Anterior cingulate cortex (tissue), 58 donors: ENCODE measurements at regions not wholly inside any gene's neighbourhood (a gene's known extent, or its start where the extent isn't known, plus 50 kb on each side); places are given as distances from the start of the nearest gene placed in this dataset.
A peak's percentile ranks its signal among the peaks of the same experiment; 100 is the strongest.

Experiments
- DNase-seq, 58 donors: peaks; one replicate each; lab custom pipeline; 2025; lab: John Stamatoyannopoulos, UW

DNA sequence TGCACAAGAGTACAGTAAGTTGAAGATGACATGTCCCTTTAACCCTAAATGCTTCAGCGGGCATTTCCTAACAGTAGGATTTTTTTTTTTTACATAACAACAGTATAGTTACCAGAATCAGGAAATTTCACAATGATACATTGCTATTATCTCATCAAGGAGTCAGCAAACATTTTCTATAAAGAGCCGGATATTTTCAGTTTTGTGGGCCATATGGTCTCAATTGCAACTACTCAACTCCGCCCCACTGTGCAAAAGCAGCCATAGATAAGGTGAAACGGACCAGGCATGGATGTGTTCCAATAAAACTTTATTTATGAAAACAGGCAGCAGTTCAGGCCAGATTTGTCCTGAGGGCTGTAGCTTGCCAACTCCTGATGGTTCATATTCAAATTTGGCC, 130.6 kb downstream of the SMAD6 start:
- DNase-seq, result no peak

DNA sequence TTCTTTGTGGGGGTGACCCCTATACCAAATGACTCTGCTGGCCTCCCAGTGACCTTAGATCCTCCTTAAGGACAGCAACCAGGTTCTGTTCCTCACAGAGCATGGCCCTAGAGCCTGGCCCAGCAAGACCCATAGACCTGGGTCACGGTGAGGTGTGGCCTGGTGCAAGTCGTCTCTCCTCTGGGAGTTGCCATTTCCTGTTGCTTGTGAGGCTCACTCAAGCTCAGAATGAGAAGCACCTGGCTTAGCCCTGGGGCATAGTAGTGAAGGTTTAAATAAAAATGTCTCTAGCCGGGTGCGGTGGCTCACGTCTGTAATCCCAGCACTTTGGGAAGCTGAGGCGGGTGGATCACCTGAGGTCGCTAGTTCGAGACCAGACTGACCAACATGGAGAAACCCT, 131.3 kb downstream of the SMAD6 start:
- no peak for DNase-seq

DNA sequence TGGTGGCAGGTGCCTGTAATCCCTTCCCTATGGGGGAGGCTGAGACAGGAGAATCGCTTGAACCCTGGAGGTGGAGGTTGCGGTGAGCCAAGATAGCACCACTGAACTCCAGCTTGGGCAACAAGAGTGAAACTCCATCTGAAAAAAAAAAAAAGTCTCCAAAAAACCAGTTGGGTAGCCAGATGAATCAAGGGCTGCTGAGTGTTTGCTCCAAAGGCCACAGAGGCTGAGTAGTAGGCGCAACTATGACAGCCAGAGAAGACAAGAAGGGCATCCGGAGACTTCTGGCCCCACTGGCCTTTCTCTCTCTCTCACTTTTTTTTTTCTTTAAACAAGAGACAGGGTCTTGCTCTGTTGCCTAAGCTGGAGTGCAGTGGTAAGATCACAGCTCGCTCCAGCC, 131.8 kb downstream of the SMAD6 start:
- DNase-seq, result no peak

DNA sequence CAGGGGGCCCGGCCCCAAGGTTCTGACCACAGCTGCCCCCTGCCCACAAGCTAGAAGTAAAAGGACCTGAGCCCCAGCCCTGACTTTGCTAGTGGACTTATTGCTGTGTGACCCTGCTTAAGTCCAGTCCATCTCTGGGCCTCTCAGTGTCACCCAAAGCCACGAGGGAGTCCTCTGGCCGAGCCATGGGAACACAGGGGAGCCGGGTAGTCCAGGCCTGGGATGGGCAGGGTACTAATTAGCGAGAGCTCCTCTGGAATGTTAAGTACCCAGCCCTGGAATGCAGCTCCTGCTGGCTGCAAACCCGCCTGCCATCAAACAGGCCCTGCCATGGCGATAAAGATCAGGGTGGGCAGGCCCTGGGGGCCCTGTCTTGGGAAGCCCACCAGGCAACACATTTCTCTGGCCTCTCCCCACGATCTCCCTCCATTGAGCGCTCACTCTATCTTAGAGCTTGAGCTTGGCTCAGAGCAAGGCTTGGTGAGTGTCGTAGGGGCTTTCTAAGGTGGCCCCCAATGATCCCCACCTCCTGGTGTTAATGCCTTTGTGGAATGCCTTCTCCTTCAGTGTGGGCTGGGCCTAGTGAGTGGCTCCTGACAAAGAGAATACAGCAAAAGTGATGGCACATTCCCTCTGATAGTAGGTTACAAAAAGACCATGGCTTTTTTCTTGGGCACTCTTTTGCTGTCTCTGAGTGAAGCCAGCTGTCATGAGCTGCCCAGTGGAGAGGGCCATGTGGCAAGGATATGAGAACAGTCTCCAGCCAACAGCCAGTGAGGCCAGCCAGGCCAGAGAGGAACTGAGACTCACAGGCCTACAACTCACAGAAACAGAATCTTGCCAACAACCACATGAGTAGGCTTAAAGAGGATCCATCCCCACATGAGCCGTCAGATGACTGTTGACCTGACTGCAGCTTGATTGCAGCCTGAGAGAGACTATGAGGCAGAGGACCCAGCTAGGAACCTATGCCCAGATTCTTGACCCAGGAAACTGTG, 133.1 kb downstream of the SMAD6 start:
- DNase-seq, result peak in 4 of 58 donors; percentile 8 to 27 (median 10)

DNA sequence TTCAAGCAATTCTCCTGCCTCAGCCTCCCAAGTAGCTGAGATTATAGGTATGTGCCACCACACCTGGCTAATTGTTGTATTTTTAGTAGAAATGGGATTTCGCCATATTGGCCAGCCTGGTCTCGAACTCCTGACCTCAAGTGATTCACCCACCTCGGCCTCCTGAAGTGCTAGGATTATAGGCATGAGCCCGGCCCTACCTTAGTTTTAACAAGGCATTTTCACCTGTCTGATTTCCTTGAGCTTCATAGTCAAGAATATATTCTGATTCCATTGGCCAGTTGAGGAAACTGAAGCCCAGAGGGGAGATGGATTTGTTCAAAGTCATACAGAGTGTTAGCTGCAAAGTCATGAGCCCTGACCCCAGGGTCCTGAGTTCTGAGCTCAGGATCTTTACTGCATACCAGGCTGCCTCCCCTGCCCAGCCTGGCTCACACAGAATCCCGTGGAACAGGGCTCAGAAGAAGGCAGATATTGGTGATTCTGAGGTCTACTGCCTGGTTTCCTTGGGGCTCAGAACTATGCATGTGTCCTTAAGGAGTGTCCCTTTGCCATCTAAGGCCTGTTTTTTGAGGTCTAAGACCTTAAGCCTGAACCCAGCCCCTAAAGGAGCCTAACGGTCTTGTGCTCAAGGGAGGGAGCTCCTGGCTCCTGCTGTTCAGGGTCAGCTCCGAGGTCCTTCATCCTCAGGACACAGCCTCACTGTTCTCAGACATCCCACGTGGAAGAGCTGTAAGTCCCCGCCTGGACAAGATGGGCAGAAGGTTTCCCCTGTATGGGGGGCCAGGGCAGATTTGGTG, 134.4 kb downstream of the SMAD6 start:
- DNase-seq, result no peak

DNA sequence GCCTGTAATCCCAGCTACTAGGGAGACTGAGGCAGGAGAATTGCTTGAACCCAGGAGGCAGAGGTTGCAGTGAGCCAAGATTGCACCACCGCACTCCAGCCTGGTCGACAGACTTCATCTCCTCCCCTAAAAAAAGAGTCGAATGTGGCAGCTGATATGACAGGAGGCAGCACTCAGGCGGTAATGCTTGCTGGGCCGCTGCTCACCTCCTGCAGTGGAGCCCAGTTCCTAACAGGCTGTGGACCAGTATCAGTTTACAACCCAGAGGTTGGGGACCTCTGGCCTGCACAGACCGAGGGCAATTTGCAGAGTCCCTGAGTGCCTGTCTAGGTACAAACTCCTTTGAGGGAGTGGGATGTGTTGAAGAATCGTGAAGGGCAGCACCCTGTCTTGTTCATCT, 136.2 kb downstream of the SMAD6 start:
- DNase-seq, result no peak

DNA sequence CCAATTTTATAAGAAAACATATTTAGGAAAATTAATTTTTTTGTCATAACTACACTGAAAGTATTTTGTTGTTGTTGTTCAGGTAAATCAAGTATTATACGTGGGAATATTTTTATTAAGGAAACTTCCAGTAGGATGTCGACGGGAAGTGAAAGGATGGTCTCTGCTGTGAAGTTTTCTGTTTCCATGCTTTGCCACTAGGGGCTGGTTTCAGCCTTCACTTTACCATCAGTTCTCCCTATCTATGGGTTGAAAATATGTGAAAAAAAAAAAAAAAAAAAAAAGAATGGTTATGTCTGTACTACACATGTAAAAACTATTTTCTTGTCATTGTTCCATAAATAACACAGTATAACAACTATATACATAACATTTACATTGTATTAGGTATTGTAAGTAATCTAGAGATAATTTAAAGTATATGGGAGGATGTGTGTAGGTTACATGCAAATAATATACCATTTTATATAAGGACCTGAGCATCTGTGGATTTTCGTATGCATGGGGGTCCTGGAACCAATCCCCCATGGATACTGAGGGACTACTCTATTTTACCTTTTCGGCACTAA, 136.7 kb downstream of the SMAD6 start:
- no peak for DNase-seq

DNA sequence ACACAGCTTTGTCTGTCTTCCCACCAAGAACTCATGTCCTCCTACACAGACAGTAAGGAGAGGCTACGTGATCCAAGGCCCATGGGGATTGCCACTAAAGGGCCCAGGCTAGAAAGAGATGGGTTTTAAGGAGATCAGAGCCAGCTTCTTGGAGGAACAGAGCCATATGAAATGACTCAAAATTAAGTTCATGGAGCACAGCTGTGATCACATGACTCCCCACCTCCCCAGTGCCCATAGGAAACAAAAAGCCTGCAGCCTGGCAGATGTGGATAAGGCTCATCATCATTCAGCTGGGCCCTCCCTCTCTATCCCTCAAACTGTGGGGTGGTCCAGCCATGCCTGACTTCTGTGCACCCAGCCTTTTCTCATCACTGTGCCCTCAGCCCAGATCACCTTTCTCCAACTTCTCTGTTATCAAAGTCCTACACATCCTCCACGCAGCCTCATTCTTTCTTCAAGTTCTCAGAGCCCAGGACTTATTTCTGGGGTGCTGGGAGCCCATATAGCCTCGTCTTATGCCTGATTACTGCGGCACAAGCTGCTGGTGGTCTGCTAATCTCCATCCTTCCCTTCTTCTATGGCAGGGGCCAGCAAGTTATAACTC, 137.6 kb downstream of the SMAD6 start:
- no peak for DNase-seq

DNA sequence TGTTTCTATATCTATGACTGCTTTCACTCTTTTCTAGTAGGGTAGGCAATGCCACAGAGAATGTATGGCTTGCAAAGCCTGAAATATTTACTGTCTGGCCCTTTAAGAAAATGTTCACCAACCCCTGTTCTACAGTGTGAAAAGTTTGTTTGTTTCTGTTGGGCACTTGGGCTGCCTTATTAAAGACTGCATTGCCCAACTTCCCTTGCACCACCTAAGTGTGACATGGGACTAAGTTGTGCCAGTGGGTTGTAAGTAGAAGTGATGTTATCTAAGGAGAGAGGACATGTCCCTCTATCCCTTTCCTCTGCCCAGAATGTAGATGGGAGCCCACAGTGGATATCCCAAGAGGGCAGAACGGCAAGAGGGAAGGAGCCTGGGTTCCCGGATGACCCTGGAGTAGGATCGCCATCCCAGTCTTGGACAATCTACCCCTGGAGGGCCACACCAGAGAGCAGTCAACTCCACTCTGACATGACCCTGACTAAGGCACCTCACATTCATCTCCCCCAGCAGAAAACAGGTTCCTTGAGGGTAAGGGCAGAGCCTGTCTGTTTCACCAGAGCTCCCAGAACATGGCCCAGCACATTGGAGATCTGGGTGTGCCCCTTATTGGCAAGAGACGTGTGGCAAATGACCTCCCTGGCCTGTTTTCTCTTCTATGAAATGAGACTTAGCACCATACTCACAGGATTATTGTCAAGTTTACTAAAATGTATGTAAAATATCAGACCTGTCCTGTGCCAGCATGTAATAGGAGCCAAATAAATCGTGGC, 138.8 kb downstream of the SMAD6 start:
- no peak for DNase-seq

DNA sequence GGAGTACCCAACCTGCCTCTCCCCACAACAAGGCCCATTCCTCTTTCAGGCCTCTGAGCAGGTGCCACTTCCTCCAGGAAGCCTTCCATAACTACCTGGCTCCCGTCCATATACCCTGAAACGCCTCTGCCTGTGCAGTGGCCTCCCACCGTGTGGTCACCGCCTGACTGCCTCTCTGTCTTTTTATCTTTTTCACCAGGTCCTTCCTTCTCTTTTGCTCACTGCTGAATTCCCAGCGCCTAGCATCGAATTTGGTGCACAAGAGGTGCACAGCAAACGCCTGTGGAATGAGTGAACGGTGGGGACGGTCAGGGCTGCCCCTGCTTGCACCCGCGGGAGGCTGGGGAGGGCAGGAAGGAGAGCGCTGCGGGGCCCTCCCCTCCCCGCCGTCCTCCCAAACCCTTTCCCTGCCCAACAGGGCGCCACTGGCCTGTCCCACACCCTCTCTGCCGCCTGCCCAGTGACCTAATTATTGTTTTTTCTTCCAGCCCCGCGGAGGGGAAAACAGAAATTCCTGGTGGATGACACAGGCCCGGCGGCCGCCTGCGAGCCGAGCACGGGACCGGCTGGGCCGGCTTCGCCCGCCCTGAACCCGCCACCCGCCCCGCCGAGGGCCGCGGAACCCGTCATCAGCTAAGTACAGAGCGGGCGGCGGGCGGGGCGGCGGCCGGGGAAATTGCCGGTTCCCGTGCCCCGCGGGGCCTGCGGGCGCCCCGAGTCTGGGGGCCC, 140.1 kb downstream of the SMAD6 start:
- peak in 35 of 58 donors; percentile 7 to 71 (median 26) for DNase-seq

DNA sequence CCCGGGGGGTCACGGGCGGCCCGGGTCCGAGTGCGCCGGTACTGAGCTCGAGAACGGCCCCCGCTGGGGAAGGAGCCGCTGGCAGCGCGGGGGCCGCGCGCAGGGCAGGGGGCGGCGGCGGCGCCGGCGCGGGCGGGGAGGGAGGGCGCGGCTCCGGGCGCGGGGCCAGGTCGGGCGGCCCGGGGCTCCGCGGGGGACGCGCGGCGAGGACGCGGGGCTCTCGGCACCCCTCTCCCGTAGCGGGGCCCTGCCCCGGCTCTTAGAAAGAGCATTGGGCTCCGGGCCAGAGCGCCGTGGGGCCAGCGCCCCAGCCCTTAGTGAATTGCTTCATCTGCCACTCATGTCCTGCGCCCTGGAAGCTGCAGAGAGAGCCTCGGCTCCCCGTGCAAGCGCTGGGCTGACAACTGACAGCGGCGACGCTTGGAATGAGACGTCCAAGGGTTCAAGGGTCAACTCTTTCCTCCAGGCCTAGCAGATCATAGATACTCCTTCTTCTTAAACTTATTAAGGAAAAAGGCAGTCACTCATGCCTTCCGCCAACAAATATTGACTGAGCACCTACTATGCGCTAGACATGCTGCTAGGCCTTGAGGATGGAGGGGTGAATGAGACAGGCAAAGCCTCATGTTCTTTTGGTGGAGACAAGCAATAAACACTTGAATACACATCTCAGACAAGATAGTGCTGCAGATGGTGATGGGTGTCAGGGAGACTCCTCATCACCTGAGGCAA, 140.8 kb downstream of the SMAD6 start:
- peak in 22 of 58 donors; percentile 6 to 66 (median 20) for DNase-seq

DNA sequence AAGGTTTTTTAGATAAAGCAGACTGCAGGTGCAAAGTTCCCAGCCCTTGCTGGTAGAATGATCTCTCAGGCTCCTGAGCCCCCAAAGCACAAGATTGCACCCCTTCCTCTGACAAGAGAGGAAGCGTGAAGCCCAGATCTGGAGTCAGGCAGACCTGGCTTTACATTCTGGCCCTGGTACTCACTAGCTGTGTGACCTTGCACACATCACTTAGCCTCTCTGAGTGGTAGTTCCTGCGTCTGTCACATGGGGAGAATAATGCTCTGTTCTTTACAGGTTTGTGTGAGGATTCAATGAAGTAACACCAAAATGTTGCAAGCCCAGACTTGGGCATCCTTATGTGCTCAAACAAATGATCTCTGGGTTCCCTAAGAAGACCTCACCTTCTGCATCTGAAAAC, 141.5 kb downstream of the SMAD6 start:
- no peak for DNase-seq

DNA sequence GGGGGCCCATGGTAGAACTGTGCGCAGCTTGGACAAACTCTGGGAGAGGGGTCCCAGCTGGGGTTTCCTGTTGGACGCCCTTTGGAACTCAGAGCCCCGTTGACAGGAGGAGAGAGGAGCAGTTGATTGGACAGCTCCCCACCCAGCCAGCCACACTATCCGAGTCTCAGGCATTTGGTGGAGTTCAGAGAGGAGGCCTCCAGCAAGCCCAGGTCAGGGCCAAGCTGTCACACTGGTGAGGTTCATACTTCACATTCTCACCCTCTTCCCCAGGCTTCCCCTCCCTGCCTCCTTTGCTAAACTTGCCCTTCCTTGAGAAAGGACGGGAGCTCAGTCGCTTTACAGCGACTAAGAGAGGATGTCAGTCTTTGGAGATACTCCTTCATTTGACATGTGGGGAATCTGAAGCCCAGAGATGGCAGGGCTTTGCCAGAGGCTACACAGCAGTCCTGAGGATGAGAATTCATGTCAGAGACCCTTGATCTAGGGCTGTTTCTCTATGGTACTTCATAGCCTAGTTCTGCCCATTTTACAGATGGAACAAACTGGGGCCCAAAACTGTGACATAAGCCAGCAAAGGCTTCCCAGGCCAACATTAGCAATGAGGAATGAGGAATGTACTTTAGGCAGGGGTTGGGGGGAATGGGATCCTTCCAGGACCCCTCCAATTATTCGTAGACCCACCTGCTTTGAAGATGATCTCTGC, 142.2 kb downstream of the SMAD6 start:
- DNase-seq, result no peak

DNA sequence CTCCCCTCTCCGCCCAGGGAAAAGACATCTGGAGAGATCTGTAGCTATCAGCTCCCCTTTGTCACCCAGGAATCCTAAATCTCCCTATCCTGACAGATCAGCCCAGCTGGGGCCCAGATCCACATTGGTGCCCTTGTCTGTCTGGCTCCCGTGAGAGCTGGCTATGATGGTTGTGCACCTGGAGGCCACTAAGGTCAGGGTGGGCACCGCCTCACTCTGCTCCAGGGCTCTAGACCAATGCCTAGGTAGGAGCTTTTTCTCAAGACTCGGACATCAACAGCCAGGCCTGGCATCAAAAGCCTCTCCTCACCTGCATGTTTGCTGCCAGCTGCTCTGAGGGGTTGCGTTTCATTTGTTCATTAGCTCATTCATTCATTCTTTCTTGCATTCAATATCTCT, 142.7 kb downstream of the SMAD6 start:
- DNase-seq, result no peak

DNA sequence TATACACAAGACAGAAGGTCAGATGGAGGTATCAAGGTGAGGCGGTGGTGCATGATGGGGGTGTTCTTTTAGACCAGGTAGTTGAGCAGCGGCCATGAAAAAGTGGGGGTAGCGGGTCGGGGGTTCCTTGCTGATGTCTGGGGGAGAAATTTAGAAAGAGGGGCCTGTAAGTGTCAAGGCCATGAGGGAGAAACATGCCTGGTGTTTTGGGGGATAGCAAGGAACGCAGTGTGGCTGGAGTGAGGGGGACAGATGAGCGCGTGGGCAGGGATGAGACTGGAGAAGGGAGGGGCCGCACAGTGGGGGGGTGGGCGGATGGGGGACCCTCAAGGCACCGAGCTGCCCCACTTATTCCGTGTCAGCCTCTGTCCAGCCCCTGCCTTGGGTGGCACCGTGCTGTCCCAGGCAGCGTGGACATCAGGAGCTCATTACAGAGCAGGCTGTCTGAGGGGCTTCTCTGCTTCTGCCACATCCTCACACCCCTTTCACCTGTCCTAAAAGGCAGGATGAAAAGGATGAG, 143.3 kb downstream of the SMAD6 start:
- DNase-seq, result no peak

DNA sequence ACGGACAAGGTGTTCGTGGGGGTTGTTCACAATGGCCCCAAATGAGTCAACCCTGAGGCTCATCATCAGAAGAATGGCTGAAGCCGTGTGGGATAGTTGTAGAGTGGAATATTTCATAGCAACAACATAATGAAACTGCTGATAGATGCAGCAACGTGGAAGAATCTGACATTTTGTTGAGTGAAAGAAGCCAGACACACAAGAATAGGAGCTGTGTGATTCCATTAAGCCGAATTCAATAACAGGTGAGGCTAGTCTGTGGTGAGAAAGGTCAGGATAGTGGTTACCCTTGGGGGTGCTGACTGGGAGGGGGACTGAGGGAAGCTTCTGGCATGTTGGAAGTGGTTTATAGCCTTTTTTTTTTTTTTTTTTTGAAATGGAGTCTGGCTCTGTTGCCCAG, 144.0 kb downstream of the SMAD6 start:
- DNase-seq, result no peak

DNA sequence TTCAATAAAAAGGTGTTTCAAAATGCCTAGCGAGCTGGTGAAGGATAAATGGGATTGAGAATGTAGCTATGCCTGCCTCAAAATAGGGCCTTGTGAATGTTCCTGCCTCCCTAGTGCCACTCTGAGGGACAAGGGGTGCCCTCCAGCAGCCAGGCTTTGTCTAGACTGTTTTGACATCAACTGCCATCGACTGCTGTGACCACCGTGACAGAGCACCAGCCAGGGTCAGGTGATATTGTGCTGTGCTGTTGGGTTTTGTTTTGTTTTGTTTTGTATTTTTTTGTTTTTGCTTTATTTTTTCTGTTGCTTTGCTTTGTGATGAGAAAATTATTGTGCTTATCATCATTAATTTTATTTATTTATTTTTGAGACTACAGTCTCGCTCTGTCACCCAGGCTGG, 144.8 kb downstream of the SMAD6 start:
- no peak for DNase-seq

DNA sequence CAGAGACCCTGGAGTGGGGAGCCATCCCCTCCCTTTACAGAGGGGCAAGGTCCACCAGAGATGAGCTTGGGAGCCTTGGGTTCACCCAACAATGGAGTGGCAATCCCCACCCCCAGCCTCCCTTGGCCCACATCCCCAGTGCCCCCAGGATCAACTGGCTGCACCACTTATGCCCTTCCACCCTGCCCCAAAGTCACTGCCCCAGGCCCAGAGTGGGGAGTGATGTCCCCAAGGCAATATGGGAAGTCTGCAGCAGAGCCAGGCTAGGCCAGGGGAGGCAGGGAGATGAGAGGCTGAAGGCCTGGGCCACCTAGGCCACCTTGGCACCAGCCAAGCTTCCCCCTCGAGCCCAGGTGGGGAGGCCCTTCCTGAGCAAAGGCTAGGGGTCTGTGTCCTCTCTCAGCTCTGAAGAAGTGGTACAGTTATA, 145.5 kb downstream of the SMAD6 start:
- no peak for DNase-seq
